Fibroblast of villous mesenchyme (primary cell): ENCODE measurements at regions not wholly inside any gene's neighbourhood (a gene's known extent, or its start where the extent isn't known, plus 50 kb on each side); places are given as distances from the start of the nearest gene placed in this dataset.

Source experiments
- DNase-seq: peaks from one replicate; pipeline ENCODE4 v3.0.0-alpha.2; 2010; ENCODE audit warnings: low read depth
- H3K4me3 ChIP-seq: 2 replicates; pipeline ENCODE4 v1.5.1; 2011; ENCODE audit warnings: low read depth, mild to moderate bottlenecking, low read length
- TF ChIP-seq, protein P1 (sequence below): IDR thresholded peaks from 2 replicates; pipeline ENCODE4 v1.5.1; 2012; ENCODE audit warnings: low read depth, mild to moderate bottlenecking, low read length; ENCODE audit not compliant: insufficient read depth

GRCh38 chr3:21158861-21159542 lies 592.0 kb downstream of the ZNF385D start:
- peak; percentile 9 for DNase-seq
- H3K4me3 ChIP-seq, result no peak overlapping the region
- TF ChIP-seq, protein P1, sequence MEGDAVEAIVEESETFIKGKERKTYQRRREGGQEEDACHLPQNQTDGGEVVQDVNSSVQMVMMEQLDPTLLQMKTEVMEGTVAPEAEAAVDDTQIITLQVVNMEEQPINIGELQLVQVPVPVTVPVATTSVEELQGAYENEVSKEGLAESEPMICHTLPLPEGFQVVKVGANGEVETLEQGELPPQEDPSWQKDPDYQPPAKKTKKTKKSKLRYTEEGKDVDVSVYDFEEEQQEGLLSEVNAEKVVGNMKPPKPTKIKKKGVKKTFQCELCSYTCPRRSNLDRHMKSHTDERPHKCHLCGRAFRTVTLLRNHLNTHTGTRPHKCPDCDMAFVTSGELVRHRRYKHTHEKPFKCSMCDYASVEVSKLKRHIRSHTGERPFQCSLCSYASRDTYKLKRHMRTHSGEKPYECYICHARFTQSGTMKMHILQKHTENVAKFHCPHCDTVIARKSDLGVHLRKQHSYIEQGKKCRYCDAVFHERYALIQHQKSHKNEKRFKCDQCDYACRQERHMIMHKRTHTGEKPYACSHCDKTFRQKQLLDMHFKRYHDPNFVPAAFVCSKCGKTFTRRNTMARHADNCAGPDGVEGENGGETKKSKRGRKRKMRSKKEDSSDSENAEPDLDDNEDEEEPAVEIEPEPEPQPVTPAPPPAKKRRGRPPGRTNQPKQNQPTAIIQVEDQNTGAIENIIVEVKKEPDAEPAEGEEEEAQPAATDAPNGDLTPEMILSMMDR, result no peak

GRCh38 chr3:21154911-21155310 lies 596.1 kb downstream of the ZNF385D start:
- H3K4me3 ChIP-seq, result no peak overlapping the region
- TF ChIP-seq, protein P1, result no peak
- no peak for DNase-seq

- TF ChIP-seq, protein P1, result no peak
- no peak for DNase-seq
- H3K4me3 ChIP-seq, result no peak overlapping the region
Measured at GRCh38 chr3:21152555-21152954, 598.5 kb downstream of the ZNF385D start.

DNA sequence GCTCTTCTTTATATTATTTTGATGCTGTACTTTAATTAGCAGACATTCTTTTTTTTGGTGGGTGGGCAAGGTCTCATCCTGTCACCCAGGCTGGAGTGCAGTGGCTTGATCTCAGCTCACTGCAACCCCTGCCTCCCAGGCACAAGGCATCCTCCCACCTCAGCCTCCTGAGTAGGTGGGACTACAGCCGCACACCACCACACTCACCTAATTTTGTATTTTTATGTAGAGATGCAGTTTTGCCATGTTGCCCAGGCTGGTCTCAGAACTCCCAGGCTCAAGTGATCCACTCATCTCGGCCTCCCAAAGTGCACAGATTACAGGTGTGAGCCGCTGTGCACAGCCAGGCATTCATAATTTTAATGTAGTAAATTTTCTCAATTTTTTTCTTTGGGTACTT lies 608.1 kb downstream of the ZNF385D start:
- no peak overlapping the region for H3K4me3 ChIP-seq
- DNase-seq, result no peak
- TF ChIP-seq, protein P1, result no peak

GRCh38 chr3:21142031-21142430 lies 609.0 kb downstream of the ZNF385D start:
- no peak for DNase-seq
- TF ChIP-seq, protein P1, result no peak
- H3K4me3 ChIP-seq, result no peak overlapping the region

- TF ChIP-seq, protein P1, result no peak
- no peak overlapping the region for H3K4me3 ChIP-seq
- no peak for DNase-seq
Measured at GRCh38 chr3:21140785-21141184, 610.2 kb downstream of the ZNF385D start.

DNA sequence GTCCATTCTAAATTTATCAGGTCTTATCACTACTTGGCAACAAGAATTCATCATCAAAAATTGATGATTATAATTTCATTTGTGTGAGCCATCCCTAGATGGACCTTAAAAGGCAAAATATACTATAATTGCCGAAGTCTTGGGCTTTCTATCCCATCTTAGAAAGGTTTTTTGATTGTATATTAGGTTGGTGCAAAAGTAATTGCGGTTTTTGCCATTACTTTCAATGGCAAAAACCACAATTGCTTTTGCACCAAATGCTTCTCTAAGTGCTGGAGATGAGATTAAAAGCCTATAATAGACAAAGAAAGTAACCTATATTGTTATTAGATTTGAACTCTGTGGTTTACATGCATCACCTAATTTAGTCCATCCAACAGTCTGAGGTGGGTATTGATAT lies 612.9 kb downstream of the ZNF385D start:
- DNase-seq, result no peak
- TF ChIP-seq, protein P1, result no peak
- no peak overlapping the region for H3K4me3 ChIP-seq
